AG08396 (cell line): ENCODE measurements at regions not wholly inside any gene's neighbourhood (a gene's known extent, or its start where the extent isn't known, plus 50 kb on each side); places are given as distances from the start of the nearest gene placed in this dataset.
"Not testable (repeated sequence)": the region's sequence is repeated elsewhere in the genome, so short reads cannot be mapped to it uniquely, and the experiment has no call there.

Experiments
- DNase-seq: peaks from one replicate; pipeline ENCODE4 v3.0.0; 2012; ENCODE audit warnings: low spot score, mixed read lengths

DNA sequence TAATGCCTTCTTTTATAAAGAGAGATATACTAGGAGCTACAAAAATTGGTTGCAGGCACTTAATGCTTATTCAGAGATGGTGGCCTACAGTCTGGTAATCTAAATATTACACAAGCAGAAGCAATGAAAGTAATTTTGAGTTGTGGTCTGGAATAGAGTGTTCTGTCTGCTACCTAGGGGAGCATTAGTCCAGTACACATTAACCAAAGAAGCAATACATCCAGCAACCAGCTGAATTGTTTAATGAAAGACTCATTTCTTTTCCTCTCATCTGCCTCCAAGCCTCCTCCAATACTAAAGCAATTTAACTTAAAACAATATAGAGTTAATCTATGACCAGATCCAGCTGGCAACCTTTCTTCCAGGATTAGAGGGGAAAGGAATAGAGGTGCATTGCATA, 877.1 kb upstream of the CNTN5 start:
- DNase-seq, result no peak

DNA sequence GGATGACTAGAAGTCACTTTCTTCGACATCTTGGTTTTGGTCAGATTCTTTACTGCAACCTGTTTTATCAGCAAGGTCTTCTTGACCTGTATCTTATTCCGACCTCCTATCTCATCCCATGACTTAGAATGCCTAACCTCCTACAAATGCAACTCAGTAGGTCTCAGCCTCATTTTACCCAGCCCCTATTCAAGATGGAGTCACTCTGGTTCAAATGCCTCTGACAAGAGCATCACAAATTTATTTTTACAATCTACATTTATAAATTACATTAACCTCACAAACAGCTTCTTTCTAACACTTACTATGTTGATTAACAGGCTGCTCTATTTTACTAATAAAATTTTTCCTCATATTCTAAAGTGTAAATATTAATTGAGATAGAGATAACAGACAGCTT, 867.0 kb upstream of the CNTN5 start:
- no peak for DNase-seq

- DNase-seq, result no peak
These were observed 865.1 kb upstream of the CNTN5 start for GRCh38 chr11:98155696-98156095.

GRCh38 chr11:98177925-98178324, 842.8 kb upstream of the CNTN5 start:
- DNase-seq, result no peak

GRCh38 chr11:98180511-98180910, 840.2 kb upstream of the CNTN5 start:
- DNase-seq, result no peak

- DNase-seq, result no peak
These were observed 839.8 kb upstream of the CNTN5 start for GRCh38 chr11:98180921-98181320.

GRCh38 chr11:98183034-98183433, 837.7 kb upstream of the CNTN5 start:
- no peak for DNase-seq

- DNase-seq, result no peak
These were observed 835.5 kb upstream of the CNTN5 start for GRCh38 chr11:98185245-98185644.

DNA sequence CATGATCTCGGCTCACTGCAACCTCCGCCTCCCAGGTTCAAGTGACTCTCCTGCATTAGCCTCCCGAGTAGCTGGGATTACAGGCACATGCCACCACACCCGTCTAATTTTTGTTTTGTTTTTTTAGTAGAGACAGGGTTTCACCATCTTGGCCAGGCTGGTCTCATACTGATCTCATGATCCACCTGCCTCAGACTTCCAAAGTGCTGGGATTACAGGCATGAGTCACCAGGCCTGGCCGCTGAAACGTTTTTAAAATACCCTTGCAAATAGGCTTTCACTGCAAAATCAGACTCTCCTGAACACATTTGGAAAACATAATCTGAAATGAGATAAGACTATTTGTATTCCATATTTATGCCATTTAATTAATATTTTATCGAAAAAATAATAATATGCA, 826.1 kb upstream of the CNTN5 start:
- DNase-seq, result no peak

DNA sequence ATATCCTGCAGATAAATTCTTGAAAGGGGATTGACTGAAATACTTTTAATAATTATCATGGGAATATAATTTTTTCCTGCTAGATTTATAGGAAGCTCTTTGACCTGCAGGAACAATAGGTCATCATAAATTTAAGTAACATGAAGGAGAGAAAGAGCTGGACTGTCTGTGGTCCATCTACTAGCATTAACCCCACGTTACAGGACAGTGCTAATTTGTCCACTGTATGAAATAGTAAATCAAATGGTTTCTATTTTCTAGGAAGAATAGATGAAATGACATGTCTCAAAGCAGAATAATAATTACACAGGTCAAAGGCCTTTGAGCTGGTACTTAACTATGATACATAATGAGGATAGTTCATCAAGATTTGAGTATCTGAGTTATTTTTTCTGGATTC, 825.4 kb upstream of the CNTN5 start:
- DNase-seq, result no peak

GRCh38 chr11:98207086-98207485, 813.7 kb upstream of the CNTN5 start:
- no peak for DNase-seq

- DNase-seq, result no peak
These were observed 793.5 kb upstream of the CNTN5 start for GRCh38 chr11:98227278-98227677.

DNA sequence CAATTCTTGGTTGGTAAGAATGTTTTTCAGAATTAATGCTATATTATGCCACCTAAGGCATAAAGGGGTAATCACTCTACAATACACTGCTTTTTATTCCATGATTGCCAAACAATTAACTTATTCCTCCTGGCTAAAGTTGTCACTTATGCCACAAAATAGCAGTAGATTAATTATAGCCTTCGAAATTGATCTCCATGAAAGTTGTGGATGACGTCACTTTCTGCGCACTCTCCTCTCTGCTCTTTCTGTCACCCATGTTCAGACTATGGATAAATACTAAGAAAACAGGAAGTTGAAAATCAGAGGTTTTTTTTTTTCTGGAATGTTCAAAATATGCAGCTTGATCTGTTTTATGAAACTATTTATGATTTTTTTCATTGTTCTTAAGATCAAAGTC, 790.1 kb upstream of the CNTN5 start:
- DNase-seq, result no peak

DNA sequence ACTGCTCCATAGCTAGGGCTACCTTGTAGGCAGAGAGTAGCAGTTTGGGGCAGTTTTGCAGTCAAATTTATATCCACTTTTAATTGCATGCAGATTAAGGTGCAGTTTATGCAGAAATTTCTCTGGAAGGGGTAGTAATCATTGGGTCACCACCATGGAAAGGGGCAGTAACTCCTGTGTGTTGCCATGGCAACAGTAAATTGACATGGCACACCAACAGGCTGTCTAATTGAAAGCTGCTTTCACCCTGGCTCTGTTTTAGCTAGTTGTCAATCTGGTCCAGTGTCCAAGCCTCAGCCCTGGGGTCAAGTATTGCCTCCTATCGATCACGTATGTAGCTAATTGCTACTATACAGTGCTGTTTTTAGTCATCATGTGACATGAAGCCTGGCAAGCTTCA, 786.1 kb upstream of the CNTN5 start:
- DNase-seq, result no peak

DNA sequence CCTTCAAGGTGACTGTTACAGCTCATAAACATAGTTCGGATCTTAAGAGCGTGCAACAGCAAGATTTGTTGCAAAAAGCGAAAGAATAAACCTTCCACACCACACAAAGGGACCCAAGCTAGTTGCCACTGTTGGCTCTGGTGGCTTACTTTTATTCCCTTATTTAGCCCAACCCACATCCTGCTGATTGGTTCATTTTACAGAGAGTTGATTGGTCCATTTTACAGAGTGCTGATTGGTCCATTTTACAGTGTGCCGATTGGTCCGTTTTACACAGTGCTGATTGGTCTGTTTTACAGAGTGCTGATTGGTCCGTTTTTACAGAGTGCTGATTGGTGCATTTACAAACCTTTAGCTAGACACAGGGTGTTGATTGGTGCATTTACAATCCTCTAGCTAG, 776.9 kb upstream of the CNTN5 start:
- no peak for DNase-seq

- DNase-seq, result no peak
These were observed 759.8 kb upstream of the CNTN5 start for GRCh38 chr11:98260983-98261382.

DNA sequence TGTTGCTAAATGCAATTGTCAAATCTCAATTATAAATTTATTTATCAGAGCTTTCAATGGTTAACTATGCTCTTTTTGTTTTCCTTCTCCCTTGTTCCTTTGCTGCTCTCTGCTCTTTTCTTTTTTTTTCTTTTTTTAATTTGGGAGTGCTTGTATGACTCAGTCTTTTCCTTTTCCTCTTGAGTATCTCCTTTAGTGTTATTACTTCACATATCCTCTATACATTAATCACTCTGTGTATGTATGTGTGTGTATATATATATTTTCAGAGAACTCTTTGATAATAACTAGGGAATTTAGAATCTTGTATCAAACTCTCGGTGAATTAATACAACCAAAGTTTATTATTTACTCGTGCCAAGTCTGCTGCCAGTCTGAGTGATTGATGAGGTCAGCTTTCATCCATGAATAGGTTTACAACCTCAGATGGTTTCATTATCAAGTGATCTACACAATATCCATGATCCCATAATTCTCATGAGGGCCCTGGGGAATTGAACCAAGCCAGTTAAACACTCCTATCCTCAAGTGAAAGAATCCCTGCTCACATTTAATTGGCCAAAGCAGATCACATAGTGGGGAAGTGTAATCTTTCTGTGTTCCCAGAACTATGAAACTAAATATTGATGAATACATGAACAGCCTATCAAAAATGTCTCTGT, 743.4 kb upstream of the CNTN5 start:
- no peak for DNase-seq

DNA sequence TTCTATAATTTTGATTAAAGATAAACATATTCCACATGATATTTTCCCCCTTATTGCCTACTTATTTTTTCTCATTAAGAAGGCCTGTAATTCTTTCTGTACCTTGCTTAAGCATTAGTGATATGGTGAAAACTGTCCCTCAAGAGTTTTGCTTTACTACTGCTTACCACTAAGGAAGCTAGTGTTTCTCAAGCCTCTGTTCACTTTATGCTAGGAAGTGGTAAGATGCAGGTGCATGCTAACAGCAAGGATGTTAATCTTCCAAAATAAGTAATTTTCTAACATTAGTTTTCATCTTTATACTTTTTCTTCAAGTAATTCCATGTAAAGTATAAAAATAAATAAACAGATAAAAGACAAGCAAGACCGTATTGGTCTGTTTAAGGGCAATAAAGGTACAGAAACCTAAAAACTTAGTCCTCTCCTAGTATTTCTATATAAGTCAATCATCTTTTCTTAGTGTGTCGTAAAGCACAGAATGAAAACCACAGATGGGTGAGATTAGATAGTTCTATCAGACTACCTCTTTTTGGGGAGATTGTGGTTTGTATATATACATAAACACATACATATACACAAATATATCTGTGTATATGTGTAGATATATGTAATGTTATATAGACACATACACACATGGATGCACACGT, 731.0 kb upstream of the CNTN5 start:
- no peak for DNase-seq

- no peak for DNase-seq
These were observed 724.5 kb upstream of the CNTN5 start for GRCh38 chr11:98296091-98296880.

DNA sequence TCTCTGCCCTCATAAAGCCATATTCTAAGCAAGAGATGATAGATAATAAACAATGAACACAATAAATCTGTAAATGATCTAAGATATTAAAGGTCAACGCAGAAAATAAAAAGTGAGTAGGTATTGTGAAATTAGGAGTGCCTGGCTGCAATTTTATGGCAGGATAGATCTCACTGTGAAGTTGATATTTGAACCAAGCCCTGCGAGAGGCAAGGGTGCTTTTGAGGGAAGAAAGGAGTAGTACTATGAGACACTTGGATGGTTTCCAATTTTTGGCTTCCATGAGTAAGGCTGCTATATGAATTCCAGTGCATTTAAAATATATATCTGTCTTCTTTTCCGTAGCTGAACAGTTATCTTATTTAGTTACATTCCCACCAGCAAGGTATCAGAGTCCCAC, 720.0 kb upstream of the CNTN5 start:
- no peak for DNase-seq

- no peak for DNase-seq
These were observed 712.8 kb upstream of the CNTN5 start for GRCh38 chr11:98307827-98308491.

DNA sequence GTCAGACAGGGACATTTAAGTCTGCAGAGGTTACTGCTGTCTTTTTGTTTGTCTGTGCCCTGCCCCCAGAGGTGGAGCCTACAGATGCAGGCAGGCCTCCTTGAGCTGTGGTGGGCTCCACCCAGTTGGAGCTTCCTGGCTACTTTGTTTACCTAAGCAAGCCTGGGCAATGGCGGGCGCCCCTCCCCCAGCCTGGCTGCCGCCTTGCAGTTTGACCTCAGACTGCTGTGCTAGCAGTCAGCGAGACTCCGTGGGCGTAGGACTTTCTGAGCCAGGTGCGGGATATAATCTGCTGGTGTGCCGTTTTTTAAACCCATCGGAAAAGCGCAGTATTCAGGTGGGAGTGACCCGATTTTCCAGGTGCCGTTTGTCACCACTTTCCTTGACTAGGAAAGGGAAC, 690.4 kb upstream of the CNTN5 start:
- DNase-seq, result not testable (repeated sequence)

DNA sequence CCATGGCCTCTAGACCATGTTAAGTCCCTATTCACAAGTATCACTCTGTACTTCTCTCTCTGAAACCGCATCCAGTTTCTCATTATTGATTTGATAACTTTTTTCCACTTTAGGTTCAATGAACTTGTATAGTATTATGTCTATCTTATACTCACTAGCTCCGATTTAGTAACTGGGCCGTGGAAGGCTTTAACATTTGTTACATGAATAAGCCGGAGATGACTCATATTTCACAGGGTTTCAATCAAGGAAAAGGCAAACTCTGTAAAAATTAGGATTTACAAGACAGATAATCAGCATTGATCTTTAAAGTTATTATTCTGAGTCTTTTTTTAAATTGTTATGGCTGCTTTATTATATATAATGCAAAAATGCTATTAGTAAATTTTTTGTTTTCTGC, 662.2 kb upstream of the CNTN5 start:
- DNase-seq, result no peak
